HG03139 (cell line): ENCODE measurements at regions not wholly inside any gene's neighbourhood (a gene's known extent, or its start where the extent isn't known, plus 50 kb on each side); places are given as distances from the start of the nearest gene placed in this dataset.

ENCODE experiments used
- ATAC-seq: cut with Tn5 transposase; IDR thresholded peaks from one replicate; pipeline ENCODE4 v1.9.1; 2021; ENCODE audit not compliant: unreplicated experiment

DNA sequence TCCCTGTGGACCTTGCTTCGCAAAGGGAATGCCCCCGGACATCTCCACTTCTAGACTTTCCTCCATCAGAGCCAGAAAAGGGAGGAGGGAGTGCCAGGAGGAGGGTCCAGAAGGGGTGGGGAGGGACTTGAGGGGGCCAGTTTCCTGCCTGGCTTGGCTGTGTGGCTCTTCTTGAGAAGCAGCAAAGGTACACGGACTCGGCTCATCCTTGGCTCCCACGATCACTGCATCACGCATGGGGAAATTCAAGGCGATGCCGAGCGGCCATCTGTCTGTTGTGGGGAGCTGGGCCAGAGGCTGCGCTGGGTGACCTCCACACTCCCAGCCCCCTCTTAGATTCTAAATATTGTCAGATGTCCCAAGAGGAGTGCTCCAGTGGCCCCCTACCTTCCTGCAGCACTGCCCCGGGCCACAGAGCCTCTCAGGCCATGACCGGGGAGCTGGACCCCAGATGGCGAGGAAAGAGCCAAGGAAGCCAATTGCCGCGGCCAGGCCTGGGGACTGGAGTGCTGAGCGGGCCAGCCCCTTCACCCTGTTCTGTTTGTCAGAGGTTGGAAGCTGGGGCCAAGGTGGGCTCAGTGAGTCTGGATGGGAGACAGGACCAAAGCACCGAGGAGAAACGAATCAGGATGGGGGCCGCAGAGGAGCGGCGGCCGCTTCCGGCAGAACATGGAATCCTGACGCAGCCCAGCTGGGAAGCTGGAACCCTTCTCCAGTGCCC is 104.5 kb downstream of the RBFOX3 start:
- no peak for ATAC-seq

DNA sequence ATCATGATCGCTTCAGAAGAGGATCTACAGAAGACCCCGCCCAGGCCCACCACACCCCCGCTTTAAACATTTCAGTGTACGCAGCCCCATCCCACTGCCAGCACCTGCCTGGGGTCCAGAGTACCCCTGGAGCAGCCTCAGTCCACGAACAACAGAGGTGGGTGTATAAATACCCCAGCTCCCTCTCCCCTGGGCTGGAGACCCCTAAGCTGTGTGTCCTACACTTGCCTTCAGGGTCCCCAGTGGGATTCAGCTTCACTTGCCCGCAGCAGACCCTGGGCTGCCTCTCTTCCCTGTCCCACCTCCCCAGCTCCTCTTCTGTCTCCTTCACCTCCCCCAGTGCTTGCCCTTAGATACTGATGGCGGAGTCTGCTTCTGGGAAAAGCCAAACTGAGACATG is 105.7 kb downstream of the RBFOX3 start:
- no peak for ATAC-seq

DNA sequence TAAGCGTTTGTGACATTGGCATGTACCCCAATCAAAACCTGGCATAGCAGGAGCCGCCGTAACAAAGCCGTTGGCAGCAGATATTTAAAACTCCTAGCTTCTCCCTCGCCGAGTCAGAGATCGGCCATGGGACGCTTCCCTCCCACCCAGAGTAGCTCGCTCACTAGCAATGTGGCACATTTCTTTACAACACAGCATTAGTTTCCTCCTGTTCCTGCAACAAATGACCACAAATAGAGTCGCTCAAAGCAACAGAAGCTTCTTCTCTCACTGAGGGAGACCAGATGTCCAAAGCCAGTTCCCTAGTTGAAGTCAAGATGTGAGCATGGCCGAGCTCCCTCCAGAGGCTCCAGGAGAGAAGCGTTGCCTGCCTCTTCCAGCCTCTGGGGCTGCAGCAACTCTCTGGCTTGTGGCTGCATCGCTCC is 106.7 kb downstream of the RBFOX3 start:
- ATAC-seq: no peak

DNA sequence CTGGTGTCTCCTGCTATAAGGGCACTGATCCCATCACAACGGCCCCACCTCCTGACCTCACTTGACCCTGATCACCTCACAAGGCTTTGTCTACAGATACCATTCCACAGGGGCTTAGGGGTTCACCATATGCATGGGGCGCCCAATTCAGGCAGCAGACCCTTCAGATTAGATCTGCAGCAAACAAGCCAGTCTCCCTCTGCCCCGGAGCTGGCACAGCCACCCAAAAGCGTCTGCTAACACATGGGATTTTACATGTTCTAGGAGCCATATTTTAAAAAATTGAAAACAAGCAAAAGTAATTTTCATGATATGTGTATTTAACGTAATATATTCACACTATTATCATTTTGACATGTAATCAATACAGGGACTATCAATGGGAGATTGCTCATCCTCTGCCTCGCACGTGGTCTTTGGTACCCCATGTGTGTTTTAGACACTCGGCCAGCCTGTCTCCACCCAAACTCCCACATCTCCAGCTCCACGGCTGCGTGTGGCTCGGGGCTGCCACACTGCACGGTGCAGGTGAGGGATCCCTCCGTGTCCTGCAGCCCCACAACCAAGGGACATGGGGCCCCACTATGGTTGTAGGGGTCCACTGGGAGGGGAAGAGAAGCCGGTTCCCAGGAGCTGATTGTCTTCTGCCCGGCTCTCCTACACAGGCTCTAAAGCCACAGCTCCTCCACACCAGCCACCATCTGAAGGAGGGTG is 107.6 kb downstream of the RBFOX3 start:
- ATAC-seq: no peak

DNA sequence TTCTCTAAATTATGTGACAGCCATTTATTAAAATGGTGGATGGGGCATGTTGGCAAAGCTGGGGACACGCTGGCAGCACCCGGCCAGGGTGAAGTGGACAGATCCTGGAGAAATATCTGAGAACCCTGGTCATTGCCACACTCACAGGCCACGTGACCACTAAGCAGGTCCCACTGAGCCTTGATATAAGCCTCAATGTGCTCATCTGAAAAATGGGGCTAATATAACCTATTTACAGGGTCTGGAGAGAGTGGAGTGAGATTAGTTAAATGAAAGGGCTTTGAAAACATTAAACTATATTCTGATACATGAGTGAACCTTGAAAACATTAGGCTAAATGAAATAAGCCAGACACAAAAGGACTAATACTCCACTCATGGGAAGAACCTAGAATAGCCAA is 108.9 kb downstream of the RBFOX3 start:
- ATAC-seq: no peak

DNA sequence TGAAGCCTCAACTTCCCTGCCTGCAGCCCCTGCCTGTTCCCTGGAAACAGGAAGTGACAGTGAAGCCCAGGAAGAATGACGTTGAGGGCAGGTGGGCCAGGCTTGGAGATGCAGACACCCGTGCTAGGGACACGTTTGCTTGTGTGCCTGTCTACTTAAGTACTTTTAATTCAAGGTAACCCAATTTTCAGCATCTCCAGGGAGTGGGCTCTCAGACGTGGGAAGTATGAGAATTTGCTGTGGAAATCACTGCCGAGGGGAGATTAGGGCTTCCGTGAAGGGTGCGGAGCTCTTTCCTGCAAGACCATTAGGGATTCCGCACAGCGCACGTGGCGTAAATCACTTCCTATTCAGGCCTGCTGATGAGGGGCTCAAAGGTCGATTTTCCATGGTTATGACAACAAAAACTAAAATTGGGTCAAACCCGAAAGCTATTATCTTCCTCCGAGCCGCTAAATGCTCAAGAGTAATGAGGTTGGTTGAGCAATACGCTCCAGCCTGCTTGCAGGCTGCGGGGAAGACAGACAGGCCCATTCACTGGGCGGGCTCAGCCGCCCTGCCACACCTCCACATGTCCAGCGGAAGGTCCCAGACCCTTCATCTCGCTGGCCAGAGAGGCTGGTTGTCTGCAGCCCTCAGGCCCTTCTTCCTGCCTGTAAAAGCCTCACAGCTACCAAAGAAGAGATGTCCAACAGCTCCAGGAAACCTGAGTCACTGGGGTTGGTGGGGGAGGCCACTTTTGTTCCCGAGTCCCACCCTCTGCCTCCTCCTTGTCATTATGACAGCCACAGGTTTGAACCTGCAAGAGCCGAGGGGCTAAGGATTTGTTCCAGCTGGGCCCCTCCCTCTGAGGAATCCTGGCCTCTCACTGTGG is 109.9 kb downstream of the RBFOX3 start:
- no peak for ATAC-seq

DNA sequence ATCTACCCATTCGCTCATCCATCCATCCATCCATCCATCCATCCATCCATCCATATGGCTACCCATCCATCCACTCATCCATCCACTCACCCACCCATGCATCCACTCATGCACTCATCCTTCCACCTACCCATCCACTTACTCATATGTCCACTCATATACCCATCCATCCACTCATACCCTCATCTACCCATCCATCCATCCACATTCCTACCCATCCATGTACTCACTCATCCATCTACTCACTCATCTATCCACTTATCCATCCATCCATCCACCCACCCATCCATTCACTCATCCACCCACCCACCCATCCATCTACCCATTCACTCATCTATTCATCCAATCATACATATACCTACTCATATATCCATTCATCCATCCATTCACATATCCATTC is 112.0 kb downstream of the RBFOX3 start:
- ATAC-seq: no peak

DNA sequence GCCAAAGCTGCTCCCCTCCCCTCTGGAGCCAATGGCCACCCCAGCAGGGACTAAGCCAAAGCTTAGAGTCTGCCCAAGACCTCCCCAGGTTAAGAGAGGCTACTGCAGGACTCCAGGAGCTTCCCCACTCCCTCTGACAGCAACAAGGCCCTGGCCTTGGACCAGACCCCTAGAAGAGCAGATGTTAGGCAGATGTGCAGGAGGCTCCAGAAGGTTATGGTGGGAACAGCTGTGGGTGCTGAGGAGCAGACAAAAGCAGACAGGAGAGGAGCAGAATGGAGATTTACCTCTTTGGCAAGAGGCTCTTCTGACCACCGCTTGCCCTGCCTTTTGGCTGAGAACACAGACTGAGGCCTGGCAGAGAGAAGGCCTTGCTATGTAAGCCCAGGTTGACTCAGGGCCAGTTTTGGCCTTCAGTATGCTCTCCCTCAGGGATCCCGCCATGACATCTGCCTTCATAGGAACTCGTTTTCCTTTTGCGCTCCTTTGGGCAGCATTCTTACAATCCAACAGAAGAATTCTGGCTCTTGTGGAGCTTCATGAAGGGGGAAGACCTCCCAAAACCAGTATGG is 113.0 kb downstream of the RBFOX3 start:
- no peak for ATAC-seq

DNA sequence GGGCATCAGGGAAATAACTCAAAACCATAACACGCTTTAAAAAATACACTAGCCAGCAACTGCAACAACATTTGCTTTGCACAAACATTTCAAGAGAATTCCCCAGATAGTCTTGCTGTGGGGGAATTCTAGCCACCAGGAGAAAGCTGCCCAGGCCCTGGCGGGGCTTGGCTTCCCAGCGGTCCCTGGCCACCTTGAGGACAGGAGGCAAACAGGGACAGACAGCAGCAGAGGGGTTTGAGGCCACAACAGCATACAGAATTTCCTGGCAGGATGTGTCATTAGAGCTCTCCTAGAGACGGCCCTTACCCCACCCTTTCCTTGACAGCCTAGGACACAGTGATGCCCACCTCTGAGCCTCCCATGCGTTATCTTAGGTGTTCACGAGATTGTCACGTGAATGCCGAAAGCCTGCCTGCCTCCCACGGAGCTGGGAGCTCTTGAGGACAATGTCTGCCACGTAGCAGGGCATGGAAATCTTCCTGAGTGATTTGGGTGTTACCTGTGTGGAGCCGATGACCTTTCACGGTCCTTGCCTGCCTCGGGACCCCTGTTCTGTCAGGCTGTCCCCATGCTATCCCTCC is 114.3 kb downstream of the RBFOX3 start:
- ATAC-seq: no peak

DNA sequence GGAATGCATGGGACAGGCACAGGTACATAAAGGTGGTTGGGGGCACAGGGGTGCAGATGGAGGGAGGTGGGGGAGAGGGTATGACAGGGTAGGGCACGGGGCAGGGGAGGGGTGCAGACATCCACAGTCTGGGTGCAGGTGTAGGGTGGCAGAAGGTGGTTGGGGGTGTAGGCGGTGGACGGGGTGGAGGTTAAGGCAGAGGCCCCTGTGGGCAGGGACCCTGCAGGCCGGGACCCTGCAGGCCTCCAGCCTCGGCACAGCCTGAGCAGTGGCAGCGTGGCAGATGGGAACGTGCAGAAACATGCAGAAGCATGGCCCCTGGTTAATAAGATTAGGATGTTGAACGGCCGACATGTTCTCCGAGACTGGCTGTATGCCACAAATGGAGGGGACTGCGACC is 115.2 kb downstream of the RBFOX3 start:
- no peak for ATAC-seq

DNA sequence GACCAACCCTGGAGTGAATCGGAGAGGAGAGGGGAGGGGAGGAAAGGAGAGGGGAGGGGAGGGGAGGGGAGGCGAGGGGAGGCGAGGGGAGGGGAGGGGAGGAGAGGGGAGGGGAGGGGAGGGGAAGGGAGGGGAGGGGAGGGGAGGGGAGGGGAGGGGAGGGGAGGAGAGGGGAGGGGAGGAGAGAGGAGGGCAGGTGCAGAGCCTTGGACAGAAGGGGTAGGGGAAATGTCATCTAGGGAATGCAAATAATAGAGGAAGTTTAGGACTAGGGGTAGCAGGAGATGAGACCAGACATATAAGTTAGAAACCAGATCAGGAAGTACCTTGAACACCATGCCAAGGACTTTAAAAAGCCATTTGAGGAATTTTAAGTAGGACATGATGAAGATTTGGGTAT is 119.8 kb downstream of the RBFOX3 start:
- ATAC-seq: no peak

DNA sequence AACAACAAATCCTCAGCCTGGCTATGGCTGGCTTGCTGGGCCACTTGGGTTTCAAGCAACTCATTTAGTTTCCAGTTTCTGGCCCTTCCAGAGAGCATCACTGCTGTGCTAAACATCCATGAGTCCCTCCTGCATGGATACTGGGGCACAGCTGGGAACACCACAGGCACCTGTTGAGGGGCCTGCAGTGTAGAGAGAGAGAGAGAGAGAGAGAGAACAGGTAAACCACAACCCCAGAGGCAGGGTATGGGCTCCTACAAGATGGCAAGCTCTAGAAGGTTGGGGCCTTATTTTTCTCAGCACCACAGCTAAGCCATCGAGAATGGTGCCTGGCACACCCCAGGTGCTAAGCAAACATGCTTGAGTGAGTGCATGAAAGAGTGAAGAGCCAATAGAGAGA is 120.3 kb downstream of the RBFOX3 start:
- ATAC-seq: no peak

DNA sequence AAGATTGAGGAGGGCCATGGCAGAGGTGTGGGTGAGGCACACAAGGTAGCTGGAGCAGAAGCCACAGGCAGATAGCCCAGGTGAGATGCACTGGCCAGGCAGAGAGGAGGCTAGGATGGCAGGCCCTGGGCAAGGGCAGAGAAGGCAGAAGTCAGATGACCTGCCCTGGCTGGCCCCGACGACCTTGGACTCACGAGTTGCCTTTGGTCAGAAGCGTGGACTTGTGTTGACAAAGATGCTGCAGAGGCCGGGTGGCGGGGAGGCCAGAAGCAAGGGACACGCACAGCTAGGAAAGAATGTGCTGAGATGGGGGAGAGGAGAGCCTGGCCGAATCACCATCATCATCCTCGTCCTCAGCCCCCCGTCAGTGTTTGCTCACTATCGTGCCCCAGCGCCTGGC is 123.7 kb downstream of the RBFOX3 start:
- no peak for ATAC-seq

DNA sequence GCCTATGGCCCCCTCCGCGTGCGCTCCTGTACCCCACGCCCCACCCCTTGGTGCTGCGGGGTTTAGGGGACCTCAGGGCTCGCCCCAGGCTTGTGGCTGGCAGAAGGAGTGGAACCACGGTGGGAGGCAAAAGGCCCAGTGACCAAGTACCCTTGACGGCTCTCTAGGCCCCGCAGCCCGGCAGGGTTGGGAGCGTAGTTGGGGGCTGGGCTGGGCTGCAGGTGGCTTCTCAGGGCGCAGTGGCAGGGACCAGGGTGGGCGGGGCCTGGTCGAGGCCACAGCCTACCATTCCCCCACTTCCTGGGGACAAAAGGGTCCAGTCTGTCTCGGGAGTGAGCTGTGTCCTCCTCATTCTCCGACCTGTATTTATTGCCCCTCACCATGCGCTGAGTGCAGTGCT is 124.9 kb downstream of the RBFOX3 start:
- no peak for ATAC-seq

DNA sequence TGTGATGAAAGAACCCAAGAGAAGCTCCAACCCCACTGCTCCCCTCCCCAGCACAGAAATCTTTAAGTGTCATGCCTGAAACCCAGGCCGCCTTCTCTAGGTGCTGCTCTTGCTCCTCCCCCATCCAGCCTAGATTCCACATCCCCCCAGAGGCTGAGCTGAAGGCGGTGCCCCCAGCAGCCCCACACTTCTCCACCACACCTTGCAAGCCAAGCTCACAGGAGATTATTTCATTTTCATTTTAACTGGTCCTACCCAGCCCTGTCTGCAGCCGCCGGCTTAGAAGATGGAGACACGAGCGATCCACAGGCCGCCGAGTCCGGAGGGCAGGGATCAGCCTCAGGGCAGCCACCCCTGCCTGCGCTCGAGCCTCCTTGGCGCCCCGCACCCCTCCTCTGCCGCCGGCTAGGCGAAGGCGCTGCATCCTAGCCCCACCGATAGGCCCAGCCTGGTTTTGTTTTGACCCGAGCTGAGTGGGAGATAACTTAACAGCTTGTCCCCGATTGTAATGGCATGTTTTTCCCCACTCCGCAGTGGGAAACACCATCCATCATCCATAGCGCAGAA is 125.3 kb downstream of the RBFOX3 start:
- ATAC-seq: no peak

DNA sequence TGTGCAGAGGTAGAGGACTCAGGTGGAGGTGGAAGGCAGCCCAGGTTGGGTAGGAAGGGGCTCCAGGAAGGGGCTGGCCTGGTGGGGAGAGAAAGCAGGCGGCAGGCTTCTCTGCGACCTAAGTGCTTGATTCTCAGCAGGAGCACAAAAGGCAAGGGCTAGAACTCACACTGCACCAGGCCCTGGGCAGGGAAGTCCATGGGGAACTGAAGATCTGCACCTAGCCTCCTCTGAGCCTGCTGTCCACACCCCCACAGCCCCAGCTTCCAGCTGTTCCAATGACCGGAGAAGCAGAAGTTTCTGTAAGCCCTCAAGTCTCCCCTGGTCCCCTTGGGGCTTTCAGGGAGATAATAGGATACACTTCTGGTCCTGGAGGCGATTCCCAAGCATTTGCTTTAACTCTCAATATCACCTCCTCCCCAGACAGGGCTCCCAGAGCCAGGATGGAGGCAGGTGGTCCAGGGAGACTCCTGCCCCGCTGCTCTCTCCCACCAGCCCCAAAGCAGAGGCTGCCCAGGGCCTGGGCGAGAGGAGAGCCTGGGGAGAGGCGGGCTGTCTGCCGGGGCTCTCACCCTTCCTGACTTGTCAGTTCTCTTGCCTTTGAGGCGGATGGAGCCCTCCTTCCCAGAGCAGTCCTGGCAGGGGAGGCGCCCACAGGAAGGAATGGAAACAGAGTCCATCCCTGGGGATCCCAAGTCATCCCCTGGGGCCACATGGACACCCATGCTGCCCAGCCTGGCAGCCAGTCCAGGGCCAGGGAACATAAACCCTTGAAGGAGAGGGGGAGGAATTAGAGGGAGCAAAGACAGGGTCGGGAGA is 126.0 kb downstream of the RBFOX3 start:
- no peak for ATAC-seq

DNA sequence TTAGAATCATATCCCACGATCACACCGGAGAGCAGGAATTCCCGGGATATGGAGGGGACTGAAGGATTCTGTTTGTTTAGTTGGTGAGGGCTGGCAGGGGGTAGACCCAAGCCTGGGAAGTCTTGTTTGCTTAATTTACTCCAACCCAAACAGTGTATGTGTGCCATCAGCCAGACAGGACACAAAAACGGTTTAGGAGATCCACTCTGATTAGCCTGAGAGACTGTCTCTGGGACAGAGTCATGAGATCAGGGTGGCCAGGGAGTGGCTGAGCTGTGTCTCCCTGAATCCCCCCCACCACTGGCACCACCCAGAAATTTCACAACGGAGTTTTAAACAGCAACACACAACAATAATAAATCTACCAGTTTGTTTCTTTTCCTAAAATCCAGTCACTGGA is 127.0 kb downstream of the RBFOX3 start:
- no peak for ATAC-seq

DNA sequence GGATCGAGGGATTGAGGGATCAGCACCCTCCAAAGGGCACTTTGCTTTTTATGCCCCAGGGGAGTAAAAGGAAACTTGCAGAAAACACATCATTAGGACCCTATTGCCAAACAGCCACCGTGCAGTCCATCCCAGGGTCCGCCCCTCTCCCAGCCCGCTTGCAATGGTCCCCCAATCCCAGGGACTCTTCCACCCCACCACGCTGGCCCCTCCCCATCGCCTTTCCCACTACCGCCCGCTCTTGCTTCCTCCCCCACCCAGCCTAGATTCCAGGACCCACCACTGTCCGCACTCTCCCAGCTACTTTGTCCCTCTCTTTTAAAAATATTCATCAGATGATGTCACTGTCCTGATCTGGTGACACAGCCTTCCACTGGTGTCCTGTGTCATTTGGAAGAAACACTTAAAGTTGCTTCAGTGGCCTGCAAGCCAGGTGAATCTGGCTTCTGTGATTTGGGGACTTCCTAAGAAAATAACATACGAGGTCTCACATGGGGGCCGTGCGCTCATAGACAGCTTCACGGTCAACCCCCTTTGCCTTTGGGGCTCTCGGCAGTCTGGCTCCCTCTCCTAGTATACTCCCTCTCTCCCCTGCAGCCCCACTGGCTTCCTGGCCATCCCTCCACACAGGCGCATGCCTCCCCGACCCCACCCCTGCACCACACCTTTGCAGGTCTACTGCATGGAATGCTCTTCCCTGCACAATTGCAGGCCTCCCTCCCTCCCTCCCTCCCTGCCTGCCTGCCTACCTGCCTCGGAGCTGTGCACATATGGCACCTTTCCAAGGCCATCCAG is 127.9 kb downstream of the RBFOX3 start:
- ATAC-seq: no peak

DNA sequence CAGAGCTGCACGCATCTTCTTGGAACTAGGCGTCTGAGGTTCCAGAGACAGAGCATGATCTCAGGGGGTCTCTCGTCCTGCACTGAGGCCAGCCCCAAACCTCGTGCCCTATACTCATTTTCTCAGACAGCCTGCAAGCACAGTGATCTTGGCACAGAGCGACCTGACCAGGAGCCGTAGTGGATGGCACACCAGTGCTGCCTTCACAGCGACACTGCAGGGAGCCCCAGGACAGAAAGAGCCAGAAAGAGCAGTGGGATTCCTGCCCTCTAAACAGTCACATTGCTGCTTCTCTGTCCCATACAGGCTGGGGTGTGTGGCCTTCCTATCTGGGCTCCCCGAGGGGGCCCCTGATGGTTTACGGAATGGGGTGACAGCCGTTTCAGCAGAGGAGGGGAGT is 131.0 kb downstream of the RBFOX3 start:
- ATAC-seq: no peak
